T-helper 2 cell treated with Interferon-gamma antibody and Interleukin-4, amounts not matched to agents 5 μg/mL and 100 μg/mL, for 36 hours (primary cell): ENCODE measurements at regions not wholly inside any gene's neighbourhood (a gene's known extent, or its start where the extent isn't known, plus 50 kb on each side); places are given as distances from the start of the nearest gene placed in this dataset.
"Not testable (repeated sequence)": the region's sequence is repeated elsewhere in the genome, so short reads cannot be mapped to it uniquely, and the experiment has no call there.

Source experiments
- DNase-seq: peaks from one replicate; pipeline ENCODE4 v3.0.0; 2021; ENCODE audit warnings: low spot score
- H3K27ac Mint-ChIP-seq: one replicate; pipeline ENCODE4 v1.8.0; 2021; ENCODE audit warnings: mild to moderate bottlenecking, mixed read lengths
- H3K27me3 Mint-ChIP-seq: one replicate; pipeline ENCODE4 v1.8.0; 2021; ENCODE audit warnings: low read depth, mixed read lengths
- H3K36me3 Mint-ChIP-seq: one replicate; pipeline ENCODE4 v1.8.0; 2021; ENCODE audit warnings: low read depth, mixed read lengths
- H3K4me1 Mint-ChIP-seq: one replicate; pipeline ENCODE4 v1.8.0; 2021; ENCODE audit warnings: low read depth, mixed read lengths
- H3K4me3 Mint-ChIP-seq: one replicate; pipeline ENCODE4 v1.8.0; 2022; ENCODE audit warnings: mild to moderate bottlenecking, moderate library complexity, mixed read lengths
- H3K9me3 Mint-ChIP-seq: one replicate; pipeline ENCODE4 v1.8.0; 2021; ENCODE audit warnings: mixed read lengths

GRCh38 chr2:94576486-94576885 is 294.7 kb upstream of the TEKT4 start:
- H3K27me3 Mint-ChIP-seq, H3K9me3 Mint-ChIP-seq, DNase-seq, H3K4me1 Mint-ChIP-seq, H3K36me3 Mint-ChIP-seq: not testable (repeated sequence)
- H3K4me3 Mint-ChIP-seq: peak overlapping the region; percentile 13
- H3K27ac Mint-ChIP-seq: peak overlapping the region; percentile 1

DNA sequence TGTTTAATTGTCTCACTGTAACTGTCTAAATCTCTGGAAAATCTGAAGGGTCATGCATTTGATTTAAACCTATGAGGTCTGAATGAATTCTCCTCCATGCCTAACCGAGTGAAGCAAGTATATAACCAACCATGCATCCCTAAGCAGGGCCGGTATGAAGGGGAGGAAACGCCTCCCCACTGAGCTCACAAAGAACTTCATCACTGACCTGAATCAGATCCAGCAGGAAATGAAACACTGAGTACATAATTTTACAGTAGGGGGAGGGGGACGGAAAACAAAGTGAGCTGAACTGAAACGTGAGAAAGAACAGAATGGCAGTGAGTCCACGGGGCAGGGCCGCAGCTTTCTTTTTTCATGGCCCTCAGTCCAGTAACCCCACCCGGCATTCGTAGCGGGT is 294.1 kb upstream of the TEKT4 start:
- not testable (repeated sequence) for H3K9me3 Mint-ChIP-seq, H3K27ac Mint-ChIP-seq, H3K4me3 Mint-ChIP-seq

DNA sequence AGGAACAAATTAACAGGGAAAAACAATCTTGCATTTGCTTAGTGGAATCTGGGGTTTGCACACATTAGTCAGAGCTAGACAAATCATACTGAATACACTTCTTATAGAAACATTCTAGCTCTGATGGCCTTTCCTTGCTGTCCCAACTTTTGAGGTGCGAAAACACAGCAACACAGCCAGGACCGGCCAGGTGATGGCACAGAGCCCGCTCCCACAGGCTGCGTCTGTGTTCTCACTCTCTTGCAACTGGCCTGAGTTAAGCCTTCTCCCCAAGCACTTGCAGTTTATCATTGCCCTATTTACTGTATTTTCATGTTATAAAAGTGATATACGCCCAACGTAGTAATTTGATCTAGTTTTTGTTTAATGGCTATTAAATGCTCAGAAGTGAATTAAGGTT is 292.0 kb upstream of the TEKT4 start:
- not testable (repeated sequence) for H3K4me3 Mint-ChIP-seq, H3K27ac Mint-ChIP-seq, H3K27me3 Mint-ChIP-seq, H3K9me3 Mint-ChIP-seq, H3K4me1 Mint-ChIP-seq, DNase-seq, H3K36me3 Mint-ChIP-seq

More for the DNA sequence above, 294.1 kb upstream of the TEKT4 start:
- H3K4me1 Mint-ChIP-seq, H3K27me3 Mint-ChIP-seq, H3K36me3 Mint-ChIP-seq, DNase-seq: not testable (repeated sequence)

DNA sequence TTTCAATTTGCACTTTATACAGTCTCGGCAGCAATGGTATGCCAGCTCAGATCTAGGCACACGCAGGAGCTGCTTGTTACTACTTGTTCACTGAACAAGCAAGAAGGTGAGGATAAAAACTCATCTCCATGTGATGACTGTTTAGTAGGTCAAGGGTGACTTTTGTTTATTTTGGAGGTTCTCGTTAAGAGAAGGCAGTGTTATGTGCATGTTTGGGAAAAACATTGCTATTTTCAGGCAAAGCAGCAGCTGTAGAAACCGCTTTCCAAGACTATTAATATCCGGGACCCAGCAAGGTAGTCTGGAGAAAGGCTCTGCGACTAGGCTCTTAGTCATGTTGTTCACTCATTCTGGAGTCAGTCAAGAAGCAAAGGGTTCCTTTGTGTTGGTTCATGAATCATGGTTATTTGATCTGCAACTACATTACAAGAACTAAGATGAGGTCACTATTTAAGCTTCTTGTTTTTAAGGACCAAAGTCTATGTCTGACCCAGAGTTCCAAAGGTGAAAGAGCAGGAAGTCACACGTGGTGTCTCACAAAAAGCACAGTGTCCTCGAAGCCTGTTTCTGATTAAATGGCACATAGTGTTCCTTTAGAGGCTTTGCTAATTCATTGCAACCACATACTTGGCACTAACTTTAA is 288.0 kb upstream of the TEKT4 start:
- H3K36me3 Mint-ChIP-seq, DNase-seq: not testable (repeated sequence)

DNA sequence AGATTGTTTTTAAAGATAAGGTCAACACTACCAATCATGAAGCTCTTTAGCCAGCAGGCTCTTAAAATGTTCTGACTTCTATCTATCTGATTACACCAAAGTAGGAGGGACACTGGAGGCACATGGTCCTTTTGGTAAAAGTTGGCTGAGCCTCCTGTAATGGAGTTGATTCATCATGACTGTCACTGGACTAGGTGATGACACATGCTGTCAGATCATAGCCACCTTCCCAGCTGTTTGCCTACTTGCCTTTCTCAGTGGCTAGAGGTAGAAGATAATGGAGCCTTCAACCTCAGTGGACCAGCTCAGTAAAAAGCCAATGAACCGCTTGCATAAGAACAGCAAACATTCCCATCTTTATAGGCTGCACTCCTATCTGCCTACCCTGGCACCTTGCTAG is 286.7 kb upstream of the TEKT4 start:
- H3K4me1 Mint-ChIP-seq, H3K36me3 Mint-ChIP-seq, H3K27me3 Mint-ChIP-seq, H3K27ac Mint-ChIP-seq, H3K4me3 Mint-ChIP-seq, H3K9me3 Mint-ChIP-seq, DNase-seq: not testable (repeated sequence)

More for the DNA sequence above, 288.0 kb upstream of the TEKT4 start:
- H3K4me1 Mint-ChIP-seq, H3K4me3 Mint-ChIP-seq, H3K27ac Mint-ChIP-seq, H3K27me3 Mint-ChIP-seq, H3K9me3 Mint-ChIP-seq: not testable (repeated sequence)

DNA sequence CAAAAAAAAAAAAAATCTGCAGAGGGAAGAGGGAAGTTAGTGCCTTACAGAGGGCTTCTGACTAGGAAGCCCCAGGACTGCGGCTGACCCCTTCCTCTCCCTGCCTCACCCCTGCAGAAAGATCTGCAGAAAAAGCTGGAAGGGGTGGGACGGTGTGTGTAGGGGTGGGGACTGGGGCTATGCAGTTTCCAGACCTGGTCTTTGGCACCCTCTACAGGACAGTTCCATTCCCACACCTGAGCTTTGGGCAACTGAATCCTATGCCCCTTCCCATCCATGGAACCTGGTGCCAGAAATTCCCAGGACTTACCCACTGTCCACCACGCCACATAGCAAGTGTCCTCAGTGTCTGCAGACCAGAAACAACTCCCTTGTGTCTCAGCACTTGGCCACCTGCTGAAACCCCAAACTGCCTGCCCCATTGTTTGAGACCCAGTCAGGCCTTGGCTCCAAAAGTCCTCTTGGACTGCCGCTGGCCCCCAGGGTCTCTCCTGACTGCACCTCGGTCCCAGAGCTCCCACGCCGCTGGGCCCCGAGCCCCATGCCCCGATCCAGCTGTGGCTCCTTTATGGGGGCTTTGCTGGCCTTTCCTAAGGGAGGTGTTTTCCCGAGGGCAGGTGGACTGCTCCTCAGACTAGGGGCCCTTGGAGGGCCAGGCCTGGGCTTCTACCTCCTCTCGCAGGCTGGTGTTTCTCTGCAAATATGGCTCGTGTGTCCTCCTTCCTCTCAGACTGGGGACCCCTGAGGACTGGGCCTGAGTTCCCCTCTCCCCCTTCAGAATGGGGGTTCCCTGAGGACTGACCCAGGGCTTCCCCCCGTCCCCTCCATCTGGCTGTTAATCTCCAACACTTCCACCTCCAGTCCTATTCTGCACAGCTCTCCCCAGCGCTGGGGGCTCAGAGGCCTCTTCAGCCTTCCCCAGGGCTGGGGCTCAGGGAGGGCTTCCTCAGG is 284.9 kb upstream of the TEKT4 start:
- DNase-seq, H3K9me3 Mint-ChIP-seq, H3K36me3 Mint-ChIP-seq, H3K27me3 Mint-ChIP-seq, H3K4me3 Mint-ChIP-seq, H3K27ac Mint-ChIP-seq, H3K4me1 Mint-ChIP-seq: not testable (repeated sequence)

DNA sequence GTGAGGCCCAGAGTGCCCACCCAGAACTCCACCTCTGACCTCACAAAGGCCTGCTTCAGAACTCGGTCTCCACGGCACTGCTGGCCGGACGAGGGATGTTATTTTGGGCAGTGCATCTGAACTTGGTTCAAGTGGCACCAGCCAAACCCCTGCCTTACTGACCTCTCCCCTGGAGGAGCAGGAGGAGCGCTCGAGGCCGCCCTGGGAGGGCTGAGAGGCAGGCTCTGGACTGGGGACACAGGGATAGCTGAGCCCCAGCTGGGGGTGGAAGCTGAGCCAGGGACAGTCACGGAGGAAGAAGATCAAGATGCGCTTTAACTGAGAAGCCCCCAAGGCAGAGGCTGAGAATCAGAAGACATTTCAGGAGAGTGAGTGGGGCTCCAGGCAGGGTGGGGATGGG is 284.2 kb upstream of the TEKT4 start:
- DNase-seq, H3K9me3 Mint-ChIP-seq, H3K36me3 Mint-ChIP-seq, H3K27ac Mint-ChIP-seq, H3K4me1 Mint-ChIP-seq, H3K4me3 Mint-ChIP-seq, H3K27me3 Mint-ChIP-seq: not testable (repeated sequence)

- H3K36me3 Mint-ChIP-seq, DNase-seq, H3K9me3 Mint-ChIP-seq, H3K27me3 Mint-ChIP-seq, H3K27ac Mint-ChIP-seq, H3K4me3 Mint-ChIP-seq, H3K4me1 Mint-ChIP-seq: not testable (repeated sequence)
Measured at GRCh38 chr2:94594019-94594836, 277.0 kb upstream of the TEKT4 start.

DNA sequence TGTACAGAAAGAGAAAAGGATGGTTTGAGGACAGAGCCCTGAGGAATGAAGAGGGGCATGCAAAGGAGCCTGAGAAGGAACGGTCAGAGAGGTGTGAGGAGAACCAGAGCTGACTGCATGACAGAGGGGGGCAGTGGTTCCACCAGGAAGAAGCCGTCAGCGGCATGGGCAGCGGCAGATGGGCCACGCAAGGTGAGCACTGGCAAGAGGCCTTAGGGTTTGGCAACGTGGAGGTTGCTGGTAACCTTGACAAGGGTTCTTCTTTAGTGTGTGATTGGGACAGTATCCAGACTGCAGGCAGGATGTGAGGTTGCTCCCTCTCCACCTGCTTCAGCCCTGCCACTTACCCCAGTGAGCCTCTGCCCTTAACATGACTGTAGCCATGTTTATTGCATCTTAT is 275.3 kb upstream of the TEKT4 start:
- H3K36me3 Mint-ChIP-seq, DNase-seq, H3K9me3 Mint-ChIP-seq, H3K27ac Mint-ChIP-seq, H3K4me3 Mint-ChIP-seq, H3K4me1 Mint-ChIP-seq, H3K27me3 Mint-ChIP-seq: not testable (repeated sequence)

DNA sequence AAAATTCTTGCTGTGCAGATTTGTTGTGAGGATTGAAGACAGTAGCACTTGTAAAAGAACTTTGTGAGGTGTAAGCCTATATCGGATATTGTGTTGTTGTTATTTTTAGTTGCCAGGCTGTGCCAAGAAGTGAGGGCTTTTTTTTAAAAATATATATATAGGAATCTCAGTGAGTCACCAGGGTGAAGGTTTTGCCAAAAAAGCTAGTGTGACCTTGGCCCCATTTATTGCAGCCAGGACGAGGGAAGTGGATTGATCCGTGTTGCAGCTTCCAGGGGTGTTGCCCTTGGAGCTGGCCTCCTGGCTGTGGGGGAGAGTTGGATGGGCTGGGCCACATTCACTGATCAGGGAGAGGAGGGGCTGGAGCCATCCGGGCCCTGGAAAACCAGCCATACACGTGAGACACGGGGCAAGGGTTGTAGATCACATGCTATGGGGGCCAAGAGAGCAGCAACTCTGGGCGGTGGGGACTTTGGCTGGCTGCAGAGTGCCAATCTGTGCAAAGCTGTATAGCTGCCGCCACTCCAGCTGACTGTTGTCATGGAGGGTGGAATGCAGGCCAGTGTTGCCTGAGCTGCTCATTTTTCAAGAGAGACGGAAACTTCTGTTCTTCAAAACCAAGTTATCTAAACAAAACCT is 273.0 kb upstream of the TEKT4 start:
- not testable (repeated sequence) for DNase-seq, H3K27me3 Mint-ChIP-seq, H3K9me3 Mint-ChIP-seq, H3K4me3 Mint-ChIP-seq, H3K4me1 Mint-ChIP-seq, H3K36me3 Mint-ChIP-seq, H3K27ac Mint-ChIP-seq

GRCh38 chr2:94600929-94601328 is 270.3 kb upstream of the TEKT4 start:
- not testable (repeated sequence) for DNase-seq, H3K27ac Mint-ChIP-seq, H3K27me3 Mint-ChIP-seq, H3K4me1 Mint-ChIP-seq, H3K9me3 Mint-ChIP-seq, H3K36me3 Mint-ChIP-seq, H3K4me3 Mint-ChIP-seq

DNA sequence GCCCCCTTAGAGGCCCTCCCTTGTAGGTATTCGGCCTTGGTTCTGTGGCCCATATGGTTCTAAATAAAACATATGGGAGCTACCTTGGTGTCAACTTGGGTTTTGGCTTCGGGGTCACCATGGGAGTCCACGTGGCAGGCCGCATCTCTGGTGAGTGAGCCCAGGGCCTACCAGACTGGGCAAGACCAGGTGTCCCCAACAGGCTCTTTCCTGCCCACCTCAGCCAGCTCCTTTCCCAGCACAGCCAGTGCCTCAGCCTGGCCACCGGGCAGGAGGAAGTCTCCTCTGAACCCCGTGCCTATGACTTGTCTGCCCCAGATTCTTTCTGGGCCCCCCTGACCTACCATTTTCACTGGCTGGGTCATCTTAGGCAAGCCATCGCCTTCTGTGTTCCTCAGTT is 268.8 kb upstream of the TEKT4 start:
- peaks cover 5% of the 10 kb centered on the region for H3K27me3 Mint-ChIP-seq
- no peak overlapping the region for H3K27ac Mint-ChIP-seq
- DNase-seq: no peak
- H3K4me1 Mint-ChIP-seq: no peaks in the 10 kb centered on the region
- no peak overlapping the region for H3K4me3 Mint-ChIP-seq
- no peaks in the 10 kb centered on the region for H3K36me3 Mint-ChIP-seq
- H3K9me3 Mint-ChIP-seq: no peaks in the 10 kb centered on the region

DNA sequence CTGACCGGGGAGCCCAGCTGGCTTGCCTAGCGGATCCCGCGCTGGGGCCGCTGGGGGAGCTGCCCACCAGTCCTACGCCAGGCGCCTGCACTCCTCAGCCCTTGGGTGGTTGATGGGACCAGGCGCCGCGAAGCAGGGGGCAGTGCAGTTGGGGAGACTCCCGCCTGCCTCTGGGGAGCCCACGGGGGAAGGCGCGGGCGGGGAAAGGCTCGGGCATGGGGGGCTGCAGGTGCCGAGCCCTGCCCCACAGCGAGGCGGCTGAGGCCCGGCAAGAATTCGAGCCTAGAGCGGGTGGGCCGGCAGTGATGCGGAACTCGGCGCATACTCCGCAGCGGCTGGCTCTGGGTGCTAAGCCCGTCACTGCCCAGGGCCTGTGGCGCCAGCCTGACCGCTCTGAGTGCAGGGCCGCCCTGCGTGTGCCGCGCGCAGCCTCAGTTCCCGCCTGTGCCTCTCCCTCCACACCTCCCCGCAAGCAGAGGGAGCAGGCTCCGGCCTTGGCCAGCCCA is 249.1 kb upstream of the TEKT4 start:
- H3K27ac Mint-ChIP-seq: no peak overlapping the region
- H3K27me3 Mint-ChIP-seq: no peaks in the 10 kb centered on the region
- H3K9me3 Mint-ChIP-seq: no peaks in the 10 kb centered on the region
- H3K4me1 Mint-ChIP-seq: no peaks in the 10 kb centered on the region
- no peak overlapping the region for H3K4me3 Mint-ChIP-seq
- no peak for DNase-seq
- H3K36me3 Mint-ChIP-seq: no peaks in the 10 kb centered on the region

DNA sequence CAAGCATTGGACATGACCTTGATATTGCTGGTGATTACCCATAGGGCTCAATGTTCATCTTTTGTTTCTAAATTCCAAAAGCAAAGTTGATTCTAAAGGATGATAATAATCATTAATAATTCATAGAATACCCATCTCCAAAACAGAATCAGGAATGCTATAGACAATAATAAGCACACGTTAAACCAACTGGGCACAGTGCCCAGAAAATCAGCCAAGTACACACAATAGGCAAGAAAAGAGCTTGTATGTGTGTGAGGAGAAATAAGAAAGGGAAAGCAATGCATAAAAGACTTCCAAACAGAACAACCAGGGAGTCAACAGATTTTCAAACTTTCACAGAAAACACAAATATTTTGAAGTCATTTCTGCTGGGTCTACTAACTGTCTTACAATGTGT is 242.3 kb upstream of the TEKT4 start:
- not testable (repeated sequence) for DNase-seq, H3K27me3 Mint-ChIP-seq, H3K4me3 Mint-ChIP-seq

More for the DNA sequence above, 242.3 kb upstream of the TEKT4 start:
- H3K27ac Mint-ChIP-seq, H3K9me3 Mint-ChIP-seq, H3K4me1 Mint-ChIP-seq, H3K36me3 Mint-ChIP-seq: not testable (repeated sequence)
